Esophagus muscularis mucosa (tissue), 4 donors: ENCODE measurements at regions not wholly inside any gene's neighbourhood (a gene's known extent, or its start where the extent isn't known, plus 50 kb on each side); places are given as distances from the start of the nearest gene placed in this dataset.

Source experiments
- DNase-seq: peaks from one replicate; pipeline ENCODE4 v3.0.0-alpha.2; 2017; ENCODE audit errors: extremely low spot score
- H3K27ac ChIP-seq, 4 donors: fragments of 200-600 bp; sonication (generic); replicated peaks in 1 of 4; 1 replicate in 3 of 4; 2 replicates in 1 of 4; pipeline ENCODE4 v1.5.1; 2016 to 2019; ENCODE audit warnings: mild to moderate bottlenecking in 1 of 4
- H3K27me3 ChIP-seq, 4 donors: fragments of 200-600 bp; sonication (generic); one replicate each; pipeline versions ENCODE4 v1.5.1 to v1.6.0; 2016 to 2019
- H3K36me3 ChIP-seq, 4 donors: fragments of 200-600 bp; sonication (generic); one replicate each; pipeline ENCODE4 v1.5.1; 2016 to 2019
- H3K4me1 ChIP-seq, 4 donors: fragments of 200-600 bp; sonication (generic); one replicate each; pipeline ENCODE4 v1.5.1; 2016 to 2019
- H3K4me3 ChIP-seq, 4 donors: fragments of 200-600 bp; sonication (generic); 1 replicate in 2 of 4; 2 replicates in 2 of 4; pipeline ENCODE4 v1.5.1; 2016 to 2019; ENCODE audit warnings: mild to moderate bottlenecking in 4 of 4, moderate library complexity in 1 of 4
- H3K9me3 ChIP-seq, 4 donors: fragments of 200-600 bp; sonication (generic); 1 replicate in 3 of 4; 2 replicates in 1 of 4; pipeline ENCODE4 v1.5.1; 2016 to 2019
- CTCF ChIP-seq, 3 experiments: fragments of 200-600 bp in 2 of 3; fragments of 450-650 bp in 1 of 3; sonication (generic) in 2 of 3; IDR thresholded peaks; one replicate each; pipeline ENCODE4 v1.5.1; 2017 to 2019; ENCODE audit warnings: antibody characterized with exemption in 3 of 3, mild to moderate bottlenecking in 2 of 3, moderate library complexity in 1 of 3
- EP300 ChIP-seq: sonication (generic); formaldehyde crosslinking; IDR thresholded peaks from one replicate; pipeline ENCODE4 v1.6.1; 2017; ENCODE audit warnings: antibody characterized with exemption
- POLR2A ChIP-seq: fragments of 450-650 bp; IDR thresholded peaks from one replicate; pipeline ENCODE4 v1.6.1; 2017; ENCODE audit warnings: antibody characterized with exemption, moderate library complexity, mild to moderate bottlenecking, low read depth
- POLR2AphosphoS5 ChIP-seq, 2 donors: sonication (generic); formaldehyde crosslinking; IDR thresholded peaks; one replicate each; pipeline ENCODE4 v1.6.1; 2017; ENCODE audit warnings: antibody characterized with exemption in 2 of 2
- WGBS: methylation state at CpG from one replicate; pipeline ENCODE4 v1.1.5; 2018; 5-methylcytosine and 5-hydroxymethylcytosine counted together
- intact Hi-C: fragments of 100-400 bp; cut with DNase I; formaldehyde crosslinking; loops from one replicate; pipeline ENCODE4 v1.15.1; 2023

- H3K27me3 ChIP-seq, result no peaks in the 10 kb centered on the region
- no peak overlapping the region for H3K27ac ChIP-seq
- intact Hi-C loops, result no loop called here
- no peak for DNase-seq
- no peak for TF ChIP-seq POLR2AphosphoS5 (IDR thresholded peaks at IDR 0.05)
- TF ChIP-seq CTCF (IDR thresholded peaks at IDR 0.05), result no peak
- TF ChIP-seq POLR2A, result no peak
- TF ChIP-seq EP300, result no peak
- peaks cover 0 to 5% (median 1%) of the 10 kb centered on the region in 4 donors for H3K4me1 ChIP-seq
- H3K9me3 ChIP-seq, result no peaks in the 10 kb centered on the region
- H3K36me3 ChIP-seq, result no peaks in the 10 kb centered on the region
- WGBS, result 80% methylated on average over 9 of the region's 9 CpGs
- no peak overlapping the region for H3K4me3 ChIP-seq
Observed at GRCh38 chr3:8298021-8298954, 203.3 kb upstream of the LMCD1 start.

GRCh38 chr3:8301977-8302735, 199.5 kb upstream of the LMCD1 start:
- WGBS, result 30% methylated on average over 7 of the region's 7 CpGs
- no peak for TF ChIP-seq EP300
- TF ChIP-seq POLR2A, result no peak
- no peak for TF ChIP-seq POLR2AphosphoS5 (IDR thresholded peaks at IDR 0.05)
- peak; percentile 59 to 73 (median 61) for TF ChIP-seq CTCF (IDR thresholded peaks at IDR 0.05)
- DNase-seq, result peak; percentile 45
- no peaks in the 10 kb centered on the region for H3K9me3 ChIP-seq
- H3K27ac ChIP-seq, result no peak overlapping the region
- H3K27me3 ChIP-seq, result no peaks in the 10 kb centered on the region
- H3K4me3 ChIP-seq, result no peak overlapping the region
- intact Hi-C loops, result loop anchor here (5.0 to 10.0 kb wide), 2 partner anchors 190 to 1517 kb away; no protein-coding TSS in a partner anchor
- H3K4me1 ChIP-seq, result no peaks in the 10 kb centered on the region
- H3K36me3 ChIP-seq, result no peaks in the 10 kb centered on the region

- Histone ChIP-seq H3K4me3 (no peak overlapping the region), H3K4me1 (no peaks in the 10 kb centered on the region), H3K9me3 (no peaks in the 10 kb centered on the region), H3K27me3 (no peaks in the 10 kb centered on the region), H3K27ac (no peak overlapping the region), H3K36me3 (no peaks in the 10 kb centered on the region)
- TF ChIP-seq EP300, result no peak
- TF ChIP-seq POLR2AphosphoS5 (IDR thresholded peaks at IDR 0.05), result no peak
- 88% methylated on average over 1 of the region's 1 CpG for WGBS
- DNase-seq, result peak; percentile 19
- intact Hi-C loops, result loop anchor here (5.0 to 10.0 kb wide), 2 partner anchors 191 to 1519 kb away; no protein-coding TSS in a partner anchor
Observed at GRCh38 chr3:8303466-8303865, 198.2 kb upstream of the LMCD1 start.

- H3K9me3 ChIP-seq, result no peaks in the 10 kb centered on the region
- DNase-seq, result peak; percentile 88
- 33% methylated on average over 1 of the region's 1 CpG for WGBS
- no peaks in the 10 kb centered on the region for H3K36me3 ChIP-seq
- TF ChIP-seq CTCF (IDR thresholded peaks at IDR 0.05) (no peak), POLR2AphosphoS5 (IDR thresholded peaks at IDR 0.05) (no peak), EP300 (no peak)
- H3K27ac ChIP-seq, result no peak overlapping the region
- no peaks in the 10 kb centered on the region for H3K27me3 ChIP-seq
- intact Hi-C loops, result loop anchor here (10.0 kb wide), 1 partner anchor 1521 kb away; no protein-coding TSS in a partner anchor
- no peak overlapping the region for H3K4me3 ChIP-seq
- no peaks in the 10 kb centered on the region for H3K4me1 ChIP-seq
Observed at GRCh38 chr3:8305371-8305770, 196.3 kb upstream of the LMCD1 start.

GRCh38 chr3:8307545-8308110, 194.0 kb upstream of the LMCD1 start:
- Histone ChIP-seq H3K27me3 (no peaks in the 10 kb centered on the region), H3K36me3 (no peaks in the 10 kb centered on the region), H3K27ac (no peak overlapping the region), H3K9me3 (no peaks in the 10 kb centered on the region), H3K4me1 (no peaks in the 10 kb centered on the region), H3K4me3 (no peak overlapping the region)
- TF ChIP-seq POLR2A (no peak), CTCF (IDR thresholded peaks at IDR 0.05) (no peak), POLR2AphosphoS5 (IDR thresholded peaks at IDR 0.05) (no peak), EP300 (no peak)
- intact Hi-C loops, result loop anchor here (10.0 kb wide), 1 partner anchor 1523 kb away; no protein-coding TSS in a partner anchor
- DNase-seq, result no peak
